Suppressor macrophage treated with lipopolysaccharide for 1 hour (primary cell): ENCODE measurements at regions not wholly inside any gene's neighbourhood (a gene's known extent, or its start where the extent isn't known, plus 50 kb on each side); places are given as distances from the start of the nearest gene placed in this dataset.

Source experiments
- DNase-seq, 3 donors: peaks; one replicate each; pipeline ENCODE4 v3.0.0-alpha.2; 2020 to 2022

- DNase-seq: no peak
Observed at GRCh38 chrX:20517565-20517964, 250.9 kb upstream of the RPS6KA3 start.

GRCh38 chrX:20515841-20516461 lies 249.2 kb upstream of the RPS6KA3 start:
- DNase-seq: peak; percentile 67 to 85 (median 79)

- DNase-seq: peak; percentile 82 to 91 (median 90)
Observed at GRCh38 chrX:20514358-20514757, 247.6 kb upstream of the RPS6KA3 start.

GRCh38 chrX:20513185-20513584 lies 246.5 kb upstream of the RPS6KA3 start:
- no peak for DNase-seq

GRCh38 chrX:20511792-20512191 lies 245.1 kb upstream of the RPS6KA3 start:
- peak in 2 of 3 donors; percentile 18 to 21 for DNase-seq

- DNase-seq: no peak
Observed at GRCh38 chrX:20507901-20508620, 241.4 kb upstream of the RPS6KA3 start.

- no peak for DNase-seq
Observed at GRCh38 chrX:20506739-20507138, 240.0 kb upstream of the RPS6KA3 start.

- DNase-seq: no peak
Observed at GRCh38 chrX:20500949-20501348, 234.2 kb upstream of the RPS6KA3 start.

GRCh38 chrX:20500171-20500865 lies 233.6 kb upstream of the RPS6KA3 start:
- no peak for DNase-seq

- DNase-seq: no peak
Observed at GRCh38 chrX:20499763-20500162, 233.1 kb upstream of the RPS6KA3 start.

GRCh38 chrX:20498851-20499635 lies 232.3 kb upstream of the RPS6KA3 start:
- no peak for DNase-seq

GRCh38 chrX:20495575-20495974 lies 228.9 kb upstream of the RPS6KA3 start:
- DNase-seq: no peak

- no peak for DNase-seq
Observed at GRCh38 chrX:20488473-20488872, 221.8 kb upstream of the RPS6KA3 start.

GRCh38 chrX:20487227-20487626 lies 220.5 kb upstream of the RPS6KA3 start:
- peak; percentile 27 to 69 (median 66) for DNase-seq

GRCh38 chrX:20481632-20482031 lies 214.9 kb upstream of the RPS6KA3 start:
- no peak for DNase-seq

GRCh38 chrX:20479896-20480295 lies 213.2 kb upstream of the RPS6KA3 start:
- DNase-seq: no peak

- DNase-seq: no peak
Observed at GRCh38 chrX:20479048-20479447, 212.3 kb upstream of the RPS6KA3 start.

- DNase-seq: no peak
Observed at GRCh38 chrX:20477836-20478524, 211.3 kb upstream of the RPS6KA3 start.

- DNase-seq: no peak
Observed at GRCh38 chrX:20477219-20477618, 210.5 kb upstream of the RPS6KA3 start.

GRCh38 chrX:20472620-20473258 lies 206.0 kb upstream of the RPS6KA3 start:
- no peak for DNase-seq

GRCh38 chrX:20472148-20472547 lies 205.4 kb upstream of the RPS6KA3 start:
- no peak for DNase-seq

GRCh38 chrX:20471483-20471882 lies 204.8 kb upstream of the RPS6KA3 start:
- no peak for DNase-seq
